Peyer's patch (tissue), 4 donors: ENCODE measurements at regions not wholly inside any gene's neighbourhood (a gene's known extent, or its start where the extent isn't known, plus 50 kb on each side); places are given as distances from the start of the nearest gene placed in this dataset.

Experiments used
- POLR2A ChIP-seq, 2 donors: fragments of 450-650 bp; IDR thresholded peaks; one replicate each; pipeline ENCODE4 v1.5.1; 2017; ENCODE audit warnings: antibody characterized with exemption in 2 of 2, mild to moderate bottlenecking in 2 of 2, moderate library complexity in 2 of 2
- TF ChIP-seq, protein P1 (sequence below), 6 experiments: fragments of 450-650 bp in 4 of 6; fragments of 200-600 bp in 2 of 6; sonication (generic) in 1 of 6; IDR thresholded peaks; one replicate each; pipeline ENCODE4 v1.5.1; 2017 to 2019; ENCODE audit warnings: antibody characterized with exemption in 6 of 6, mild to moderate bottlenecking in 3 of 6, moderate library complexity in 1 of 6

- TF ChIP-seq, protein P1, sequence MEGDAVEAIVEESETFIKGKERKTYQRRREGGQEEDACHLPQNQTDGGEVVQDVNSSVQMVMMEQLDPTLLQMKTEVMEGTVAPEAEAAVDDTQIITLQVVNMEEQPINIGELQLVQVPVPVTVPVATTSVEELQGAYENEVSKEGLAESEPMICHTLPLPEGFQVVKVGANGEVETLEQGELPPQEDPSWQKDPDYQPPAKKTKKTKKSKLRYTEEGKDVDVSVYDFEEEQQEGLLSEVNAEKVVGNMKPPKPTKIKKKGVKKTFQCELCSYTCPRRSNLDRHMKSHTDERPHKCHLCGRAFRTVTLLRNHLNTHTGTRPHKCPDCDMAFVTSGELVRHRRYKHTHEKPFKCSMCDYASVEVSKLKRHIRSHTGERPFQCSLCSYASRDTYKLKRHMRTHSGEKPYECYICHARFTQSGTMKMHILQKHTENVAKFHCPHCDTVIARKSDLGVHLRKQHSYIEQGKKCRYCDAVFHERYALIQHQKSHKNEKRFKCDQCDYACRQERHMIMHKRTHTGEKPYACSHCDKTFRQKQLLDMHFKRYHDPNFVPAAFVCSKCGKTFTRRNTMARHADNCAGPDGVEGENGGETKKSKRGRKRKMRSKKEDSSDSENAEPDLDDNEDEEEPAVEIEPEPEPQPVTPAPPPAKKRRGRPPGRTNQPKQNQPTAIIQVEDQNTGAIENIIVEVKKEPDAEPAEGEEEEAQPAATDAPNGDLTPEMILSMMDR (IDR thresholded peaks at IDR 0.05), result no peak
- TF ChIP-seq POLR2A (IDR thresholded peaks at IDR 0.05), result no peak
Observed at GRCh38 chr9:103977163-103977562, 116.9 kb upstream of the SMC2 start.
